IMR-90 (cell line): ENCODE measurements at regions not wholly inside any gene's neighbourhood (a gene's known extent, or its start where the extent isn't known, plus 50 kb on each side); places are given as distances from the start of the nearest gene placed in this dataset.

Experiments used
- ATAC-seq: fragments of 200-7000 bp; cut with Tn5 transposase; 2 replicates; pipeline ENCODE4 v1.9.1; 2020; ENCODE audit warnings: low read depth, mild to moderate bottlenecking, moderate library complexity
- BruUV-seq: library from RNA; stranded (reverse); fragments of 400-500 nt; replicated peaks from 2 replicates; lab custom pipeline; 2021; lab: Mats Ljungman, UMichigan
- CTCF ChIA-PET: fragments of 300-600 bp; formaldehyde crosslinking; extraction: SDS; loops from one replicate; lab custom pipeline; 2021; ENCODE audit warnings: antibody characterized with exemption; lab: Yijun Ruan, JAX
- POLR2A ChIA-PET: fragments of 300-600 bp; sonication (Branson Sonifier 250); formaldehyde crosslinking; loops from one replicate; lab custom pipeline; 2022; ENCODE audit warnings: antibody characterized with exemption; ENCODE audit not compliant: unreplicated experiment; lab: Charles Lee
- DNase-seq: peaks from one replicate; pipeline ENCODE4 v3.0.0; 2013
- H2AFZ ChIP-seq: replicated peaks from 2 replicates; pipeline ENCODE3; 2013; ENCODE audit warnings: low read length, mild to moderate bottlenecking; ENCODE audit not compliant: poor library complexity
- H2AK5ac ChIP-seq: 2 replicates; pipeline ENCODE4 v1.6.1; 2013; ENCODE audit warnings: low read depth, low read length, inconsistent platforms
- H2AK9ac ChIP-seq: replicated peaks from 2 replicates; pipeline ENCODE3; 2013; ENCODE audit warnings: mild to moderate bottlenecking, low read depth, low read length, moderate library complexity; ENCODE audit not compliant: poor library complexity
- H2BK120ac ChIP-seq: 2 replicates; pipeline ENCODE4 v1.6.1; 2013; ENCODE audit warnings: low read depth, low read length, inconsistent platforms
- H2BK15ac ChIP-seq: 3 replicates; pipeline ENCODE4 v1.6.1; 2013; ENCODE audit warnings: low read depth, low read length, inconsistent platforms
- H2BK20ac ChIP-seq: 2 replicates; pipeline ENCODE4 v1.6.1; 2013; ENCODE audit warnings: low read depth, mild to moderate bottlenecking, inconsistent platforms, low read length, moderate library complexity
- H2BK5ac ChIP-seq: 2 replicates; pipeline ENCODE4 v1.6.1; 2013; ENCODE audit warnings: mild to moderate bottlenecking, low read depth, low read length, inconsistent platforms; ENCODE audit not compliant: poor library complexity, severe bottlenecking
- H3K14ac ChIP-seq: replicated peaks from 2 replicates; pipeline ENCODE4 v1.6.1; 2013; ENCODE audit warnings: low read depth, low read length, inconsistent platforms
- H3K18ac ChIP-seq: 2 replicates; pipeline ENCODE4 v1.6.1; 2013; ENCODE audit warnings: low read depth, low read length, control low read depth
- H3K23ac ChIP-seq: 2 replicates; pipeline ENCODE4 v1.6.1; 2013; ENCODE audit warnings: low read depth, low read length, inconsistent platforms
- H3K27ac ChIP-seq: 2 replicates; pipeline ENCODE4 v1.5.1; 2013; ENCODE audit warnings: mild to moderate bottlenecking, control low read depth, low read length; ENCODE audit not compliant: insufficient read depth
- H3K27me3 ChIP-seq: 2 replicates; pipeline ENCODE4 v1.6.1; 2013; ENCODE audit warnings: low read length; ENCODE audit not compliant: control insufficient read depth, insufficient read depth
- H3K36me3 ChIP-seq: 2 replicates; pipeline ENCODE4 v1.6.1; 2013; ENCODE audit warnings: low read length, mixed read lengths; ENCODE audit not compliant: control insufficient read depth, insufficient read depth
- H3K4ac ChIP-seq: 2 replicates; pipeline ENCODE4 v1.6.1; 2013; ENCODE audit warnings: low read depth, low read length, inconsistent platforms
- H3K4me1 ChIP-seq: 2 replicates; pipeline ENCODE4 v1.6.1; 2013; ENCODE audit warnings: low read length, mixed read lengths; ENCODE audit not compliant: control insufficient read depth, insufficient read depth
- H3K4me2 ChIP-seq: 2 replicates; pipeline ENCODE4 v1.6.1; 2013; ENCODE audit warnings: low read depth, mild to moderate bottlenecking, control low read depth, low read length, moderate library complexity
- H3K4me3 ChIP-seq: 2 replicates; pipeline ENCODE4 v1.5.1; 2013; ENCODE audit warnings: low read depth, mild to moderate bottlenecking, control low read depth, low read length, moderate library complexity; ENCODE audit not compliant: insufficient read depth
- H3K56ac ChIP-seq: 2 replicates; pipeline ENCODE4 v1.6.1; 2013; ENCODE audit warnings: low read length, inconsistent platforms; ENCODE audit not compliant: insufficient read depth; ENCODE audit errors: extremely low read depth
- H3K79me1 ChIP-seq, 2 experiments: 2 replicates each; pipeline ENCODE4 v1.6.1; 2013; ENCODE audit warnings: low read length in 2 of 2, inconsistent platforms in 1 of 2, low read depth in 1 of 2
- H3K9ac ChIP-seq: 2 replicates; pipeline ENCODE4 v1.6.1; 2013; ENCODE audit warnings: low read depth, low read length, control low read depth
- H3K9me1 ChIP-seq: 2 replicates; pipeline ENCODE4 v1.6.1; 2013; ENCODE audit warnings: low read length, inconsistent platforms; ENCODE audit not compliant: insufficient read depth
- H3K9me3 ChIP-seq: 2 replicates; pipeline ENCODE4 v1.6.1; 2013; ENCODE audit warnings: low read length; ENCODE audit not compliant: control insufficient read depth, insufficient read depth
- H4K20me1 ChIP-seq: 2 replicates; pipeline ENCODE4 v1.6.1; 2013; ENCODE audit warnings: low read length, inconsistent platforms; ENCODE audit not compliant: insufficient read depth
- H4K5ac ChIP-seq: 2 replicates; pipeline ENCODE4 v1.6.1; 2013; ENCODE audit warnings: mild to moderate bottlenecking, low read depth, low read length, control low read depth
- H4K8ac ChIP-seq, 2 experiments: 2 replicates each; pipeline ENCODE4 v1.6.1; 2013; ENCODE audit warnings: low read depth in 2 of 2, low read length in 2 of 2, control low read depth in 1 of 2, inconsistent platforms in 1 of 2
- H4K91ac ChIP-seq: 2 replicates; pipeline ENCODE4 v1.6.1; 2013; ENCODE audit warnings: low read depth, low read length, inconsistent platforms; ENCODE audit not compliant: insufficient read depth
- MXI1 ChIP-seq: IDR thresholded peaks from 2 replicates; pipeline ENCODE4 v1.6.1; 2012; ENCODE audit warnings: low read depth, mild to moderate bottlenecking, low read length, moderate library complexity, borderline replicate concordance
- RAD21 ChIP-seq: IDR thresholded peaks from 2 replicates; pipeline ENCODE4 v1.6.1; 2012; ENCODE audit warnings: low read length, improper control_type of control experiment
- WGBS, 2 experiments: methylation state at CpG; one replicate each; pipeline versions ENCODE4 v1.1.5 to v1.1.7; 2013; ENCODE audit warnings: missing lambda C conversion rate in 2 of 2; ENCODE audit not compliant: insufficient read length in 1 of 2; ENCODE audit errors: extremely low coverage in 2 of 2; 5-methylcytosine and 5-hydroxymethylcytosine counted together
- dilution Hi-C: fragments of 300-500 bp; cut with HindIII; formaldehyde crosslinking; loops from one replicate; pipeline ENCODE4 v1.14.3; 2018; ENCODE audit warnings: low sequenced_read_pairs; ENCODE audit not compliant: unreplicated experiment
- in situ Hi-C: fragments of 300-500 bp; cut with MboI; formaldehyde crosslinking; loops from 3 replicates; pipeline ENCODE4 v1.14.3; 2019; ENCODE audit warnings: low sequenced_read_pairs, inconsistent platforms, mixed read lengths
- intact Hi-C: fragments of 100-400 bp; cut with micrococcal nuclease; formaldehyde crosslinking; loops from 2 replicates; pipeline ENCODE4 v1.10.0; 2022

- no peaks in the 10 kb centered on the region for H4K20me1 ChIP-seq
- no peak overlapping the region for H3K4ac ChIP-seq
- BruUV-seq = no TSS peak
- H3K27me3 ChIP-seq = no peaks in the 10 kb centered on the region
- no peak overlapping the region for H2BK5ac ChIP-seq
- no peak for TF ChIP-seq RAD21
- TF ChIP-seq MXI1 = no peak
- H3K4me1 ChIP-seq = no peaks in the 10 kb centered on the region
- DNase-seq = no peak
- in situ Hi-C loops = no loop called here
- dilution Hi-C loops = no loop called here
- H3K27ac ChIP-seq = no peak overlapping the region
- intact Hi-C loops = no loop called here
- no peak overlapping the region for H3K23ac ChIP-seq
- H3K9me1 ChIP-seq = no peaks in the 10 kb centered on the region
- POLR2A ChIA-PET = no interaction called here
- no peak overlapping the region for H2AK9ac ChIP-seq
- no peak overlapping the region for H3K18ac ChIP-seq
- H3K9ac ChIP-seq = no peak overlapping the region
- no peak overlapping the region for H2BK15ac ChIP-seq
- H3K36me3 ChIP-seq = no peaks in the 10 kb centered on the region
- no peak overlapping the region for H3K4me3 ChIP-seq
- H2AK5ac ChIP-seq = no peak overlapping the region
- peaks cover 15% of the 10 kb centered on the region for H3K9me3 ChIP-seq
- H4K5ac ChIP-seq = no peak overlapping the region
- 17% methylated on average over 1 of the region's 5 CpGs; no CpG with 5 or more reads in 1 of the 2 experiments for WGBS, 2 experiments
- H3K56ac ChIP-seq = no peak overlapping the region
- H3K14ac ChIP-seq = no peak overlapping the region
- H4K91ac ChIP-seq = no peak overlapping the region
- no peak overlapping the region for H4K8ac ChIP-seq
- CTCF ChIA-PET = no interaction called here
- no peak overlapping the region for H2BK120ac ChIP-seq
- no peak overlapping the region for H2BK20ac ChIP-seq
- H3K79me1 ChIP-seq = no peaks in the 10 kb centered on the region
- no peak overlapping the region for H2AFZ ChIP-seq
- no peak overlapping the region for H3K4me2 ChIP-seq
- ATAC-seq = no peak
Measured at GRCh38 chr20:48227381-48227780, 442.1 kb upstream of the SULF2 start.
